ENCODE measurements at regions not wholly inside any gene's neighbourhood (a gene's known extent, or its start where the extent isn't known, plus 50 kb on each side); places are given as distances from the start of the nearest gene placed in this dataset.

- no peak for DNase-seq (ENCODE audit: low read depth in 2 of 2)
Observed at GRCh38 chr6:169997187-169997929, 245.9 kb downstream of the ERMARD start.

- no peak for DNase-seq (ENCODE audit: low read depth in 2 of 2)
Observed at GRCh38 chr6:169996378-169997051, 245.1 kb downstream of the ERMARD start.

GRCh38 chr6:169994739-169995138, 243.3 kb downstream of the ERMARD start:
- DNase-seq (ENCODE audit: low read depth in 2 of 2), result no peak

GRCh38 chr6:169993861-169994481, 242.5 kb downstream of the ERMARD start:
- DNase-seq (ENCODE audit: low read depth in 2 of 2), result no peak

GRCh38 chr6:169991913-169992312, 240.5 kb downstream of the ERMARD start:
- DNase-seq (ENCODE audit: low read depth in 2 of 2), result no peak

GRCh38 chr6:169991031-169991390, 239.6 kb downstream of the ERMARD start:
- no peak for DNase-seq (ENCODE audit: low read depth in 2 of 2)

GRCh38 chr6:169990095-169991030, 238.9 kb downstream of the ERMARD start:
- no peak for DNase-seq (ENCODE audit: low read depth in 2 of 2)

GRCh38 chr6:169989594-169989993, 238.2 kb downstream of the ERMARD start:
- DNase-seq (ENCODE audit: low read depth in 2 of 2), result no peak

- no peak for DNase-seq (ENCODE audit: low read depth in 2 of 2)
Observed at GRCh38 chr6:169988769-169989550, 237.5 kb downstream of the ERMARD start.

GRCh38 chr6:169986848-169987498, 235.6 kb downstream of the ERMARD start:
- DNase-seq (ENCODE audit: low read depth in 2 of 2), result no peak

GRCh38 chr6:169986171-169986847, 234.9 kb downstream of the ERMARD start:
- DNase-seq (ENCODE audit: low read depth in 2 of 2), result no peak

GRCh38 chr6:169985121-169986015, 233.9 kb downstream of the ERMARD start:
- no peak for DNase-seq (ENCODE audit: low read depth in 2 of 2)

- no peak for DNase-seq (ENCODE audit: low read depth in 2 of 2)
Observed at GRCh38 chr6:169984181-169985120, 233.0 kb downstream of the ERMARD start.

- no peak for DNase-seq (ENCODE audit: low read depth in 2 of 2)
Observed at GRCh38 chr6:169983651-169984050, 232.2 kb downstream of the ERMARD start.

- DNase-seq (ENCODE audit: low read depth in 2 of 2), result no peak
Observed at GRCh38 chr6:169982461-169983386, 231.3 kb downstream of the ERMARD start.

- DNase-seq (ENCODE audit: low read depth in 2 of 2), result no peak
Observed at GRCh38 chr6:169981969-169982368, 230.5 kb downstream of the ERMARD start.

GRCh38 chr6:169981568-169981967, 230.1 kb downstream of the ERMARD start:
- no peak for DNase-seq (ENCODE audit: low read depth in 2 of 2)

Measured in fibroblast of skin of left quadriceps (primary cell).